Neuronal stem cell (in vitro differentiated cells): ENCODE measurements at regions not wholly inside any gene's neighbourhood (a gene's known extent, or its start where the extent isn't known, plus 50 kb on each side); places are given as distances from the start of the nearest gene placed in this dataset.
"Not testable (repeated sequence)": the region's sequence is repeated elsewhere in the genome, so short reads cannot be mapped to it uniquely, and the experiment has no call there.

Experiments used
- DNase-seq: peaks from one replicate; pipeline ENCODE4 v3.0.0-alpha.2; 2013; ENCODE audit warnings: low spot score
- H2AFZ ChIP-seq: one replicate; pipeline ENCODE4 v1.6.1; 2013; ENCODE audit warnings: mild to moderate bottlenecking, low read length, inconsistent platforms
- H2AK5ac ChIP-seq: 2 replicates; pipeline ENCODE4 v1.6.1; 2013; ENCODE audit warnings: low read depth, mild to moderate bottlenecking, inconsistent platforms, low read length, moderate library complexity, mixed read lengths
- H2BK120ac ChIP-seq: 2 replicates; pipeline ENCODE4 v1.6.1; 2013; ENCODE audit warnings: low read depth, mild to moderate bottlenecking, inconsistent platforms, low read length, moderate library complexity, mixed read lengths
- H2BK12ac ChIP-seq: one replicate; pipeline ENCODE4 v1.6.1; 2013; ENCODE audit warnings: low read length, inconsistent platforms
- H2BK15ac ChIP-seq: 2 replicates; pipeline ENCODE4 v1.6.1; 2013; ENCODE audit warnings: mild to moderate bottlenecking, low read length, inconsistent platforms, mixed read lengths
- H2BK5ac ChIP-seq: one replicate; pipeline ENCODE4 v1.6.1; 2013; ENCODE audit warnings: inconsistent platforms, mild to moderate bottlenecking, low read length, moderate library complexity
- H3K14ac ChIP-seq: one replicate; pipeline ENCODE4 v1.6.1; 2013; ENCODE audit warnings: low read length, inconsistent platforms
- H3K18ac ChIP-seq: 2 replicates; pipeline ENCODE4 v1.6.1; 2013; ENCODE audit warnings: low read length, inconsistent platforms
- H3K23ac ChIP-seq: 2 replicates; pipeline ENCODE4 v1.6.1; 2013; ENCODE audit warnings: low read depth, mild to moderate bottlenecking, mixed read lengths, low read length, inconsistent platforms; ENCODE audit not compliant: poor library complexity
- H3K27ac ChIP-seq: replicated peaks from 3 replicates; pipeline ENCODE4 v1.5.1; 2013; ENCODE audit warnings: low read length, inconsistent platforms
- H3K27me3 ChIP-seq, 3 experiments: 2 replicates each; pipeline ENCODE4 v1.6.1; 2013; ENCODE audit warnings: low read length in 3 of 3, mild to moderate bottlenecking in 2 of 3, inconsistent platforms in 1 of 3, low read depth in 1 of 3, mixed read lengths in 1 of 3, moderate library complexity in 1 of 3; ENCODE audit not compliant: control insufficient read depth in 3 of 3, insufficient read depth in 3 of 3
- H3K36me3 ChIP-seq, 2 donors: replicated peaks in 1 of 2; 2 replicates each; pipeline ENCODE4 v1.6.1; 2013; ENCODE audit warnings: low read length in 2 of 2; ENCODE audit not compliant: control insufficient read depth in 2 of 2, insufficient read depth in 2 of 2
- H3K4ac ChIP-seq: 2 replicates; pipeline ENCODE4 v1.6.1; 2013; ENCODE audit warnings: inconsistent platforms, mild to moderate bottlenecking, low read length, moderate library complexity
- H3K4me1 ChIP-seq, 2 donors: 1 replicate in 1 of 2; 2 replicates in 1 of 2; pipeline ENCODE4 v1.6.1; 2013; ENCODE audit warnings: low read length in 2 of 2, low read depth in 1 of 2; ENCODE audit not compliant: control insufficient read depth in 2 of 2, insufficient read depth in 1 of 2
- H3K4me2 ChIP-seq: one replicate; pipeline ENCODE4 v1.6.1; 2013; ENCODE audit warnings: mild to moderate bottlenecking, low read length, inconsistent platforms; ENCODE audit not compliant: insufficient read depth, poor library complexity, severe bottlenecking
- H3K4me3 ChIP-seq, 2 donors: 2 replicates each; pipeline ENCODE4 v1.5.1; 2013; ENCODE audit warnings: low read length in 2 of 2, mild to moderate bottlenecking in 2 of 2, inconsistent platforms in 1 of 2, moderate library complexity in 1 of 2
- H3K79me1 ChIP-seq: one replicate; pipeline ENCODE4 v1.6.1; 2013; ENCODE audit warnings: low read depth, mild to moderate bottlenecking, inconsistent platforms, low read length, moderate library complexity
- H3K9ac ChIP-seq: one replicate; pipeline ENCODE4 v1.6.1; 2013; ENCODE audit warnings: mild to moderate bottlenecking, low read depth, low read length, inconsistent platforms; ENCODE audit not compliant: poor library complexity
- H3K9me3 ChIP-seq, 2 donors: replicated peaks in 1 of 2; 2 replicates each; pipeline versions ENCODE3 to v1.6.1; 2013; ENCODE audit warnings: low read length in 2 of 2, mild to moderate bottlenecking in 2 of 2, inconsistent platforms in 1 of 2, low read depth in 1 of 2, mixed read lengths in 1 of 2, moderate library complexity in 1 of 2; ENCODE audit not compliant: control insufficient read depth in 2 of 2, insufficient read depth in 1 of 2
- H4K8ac ChIP-seq: one replicate; pipeline ENCODE4 v1.6.1; 2013; ENCODE audit warnings: low read depth, mild to moderate bottlenecking, inconsistent platforms, low read length, moderate library complexity
- H4K91ac ChIP-seq: one replicate; pipeline ENCODE4 v1.6.1; 2013; ENCODE audit warnings: low read length, low read depth, mild to moderate bottlenecking, inconsistent platforms; ENCODE audit not compliant: poor library complexity
- WGBS, 2 donors: extraction: QIAGEN DNeasy Blood & Tissue Kit; methylation state at CpG; one replicate each; pipeline ENCODE4 v1.1.7; 2013; ENCODE audit warnings: missing lambda C conversion rate in 2 of 2, mixed read lengths in 1 of 2; ENCODE audit not compliant: insufficient read length in 2 of 2, insufficient replicate concordance in 1 of 2; ENCODE audit errors: extremely low coverage in 2 of 2; 5-methylcytosine and 5-hydroxymethylcytosine counted together

- no peak overlapping the region for H4K91ac ChIP-seq
- H3K18ac ChIP-seq = no peak overlapping the region
- no peaks in the 10 kb centered on the region for H3K36me3 ChIP-seq
- H3K4ac ChIP-seq = no peak overlapping the region
- no peak overlapping the region for H3K9ac ChIP-seq
- no peak overlapping the region for H2BK5ac ChIP-seq
- H3K4me1 ChIP-seq = peaks cover 0 to 2% of the 10 kb centered on the region in 2 donors
- H3K4me2 ChIP-seq = no peak overlapping the region
- peaks cover 0 to 13% of the 10 kb centered on the region in 2 donors for H3K9me3 ChIP-seq
- no peak overlapping the region for H2BK120ac ChIP-seq
- no peak overlapping the region for H3K4me3 ChIP-seq
- peak overlapping the region; percentile 88 for H2AFZ ChIP-seq
- no peak overlapping the region for H3K23ac ChIP-seq
- H3K14ac ChIP-seq = no peak overlapping the region
- H2BK15ac ChIP-seq = no peak overlapping the region
- no peak overlapping the region for H3K27ac ChIP-seq
- no peaks in the 10 kb centered on the region for H3K79me1 ChIP-seq
- H4K8ac ChIP-seq = no peak overlapping the region
- H2BK12ac ChIP-seq = no peak overlapping the region
- no CpG with 5 or more reads among the region's 5 CpGs for WGBS, 2 donors
- H3K27me3 ChIP-seq = no peaks in the 10 kb centered on the region
- DNase-seq = no peak
- no peak overlapping the region for H2AK5ac ChIP-seq
These were observed 671.4 kb downstream of the RFPL4B start for GRCh38 chr6:113018351-113019151.

GRCh38 chr6:113019176-113019575 is 672.0 kb downstream of the RFPL4B start:
- Histone ChIP-seq H3K36me3 (no peaks in the 10 kb centered on the region), H2BK15ac (no peak overlapping the region), H3K79me1 (no peaks in the 10 kb centered on the region), H3K18ac (no peak overlapping the region), H3K14ac (no peak overlapping the region), H3K4me3 (no peak overlapping the region), H2BK12ac (no peak overlapping the region), H3K9me3 (peaks cover 0 to 13% of the 10 kb centered on the region in 2 donors), H3K4ac (no peak overlapping the region), H2AFZ (peak overlapping the region; percentile 88), H3K27ac (no peak overlapping the region), H3K9ac (no peak overlapping the region), H4K91ac (no peak overlapping the region), H2AK5ac (no peak overlapping the region), H2BK120ac (no peak overlapping the region), H3K23ac (no peak overlapping the region), H2BK5ac (no peak overlapping the region), H3K27me3 (no peaks in the 10 kb centered on the region), H3K4me1 (peaks cover 0 to 2% of the 10 kb centered on the region in 2 donors), H3K4me2 (no peak overlapping the region), H4K8ac (no peak overlapping the region)
- no CpG with 5 or more reads among the region's 3 CpGs for WGBS, 2 donors
- DNase-seq = no peak

- H2AFZ ChIP-seq = no peak overlapping the region
- H3K36me3 ChIP-seq = no peaks in the 10 kb centered on the region
- H3K79me1 ChIP-seq = no peaks in the 10 kb centered on the region
- H2BK12ac ChIP-seq = no peak overlapping the region
- H2AK5ac ChIP-seq = no peak overlapping the region
- no peaks in the 10 kb centered on the region for H3K27me3 ChIP-seq
- H3K9me3 ChIP-seq = peaks cover 0 to 8% of the 10 kb centered on the region in 2 donors
- H3K23ac ChIP-seq = no peak overlapping the region
- H3K4me3 ChIP-seq = no peak overlapping the region
- no peak overlapping the region for H2BK15ac ChIP-seq
- no peak overlapping the region for H4K91ac ChIP-seq
- H4K8ac ChIP-seq = no peak overlapping the region
- peaks cover 0 to 5% of the 10 kb centered on the region in 2 donors for H3K4me1 ChIP-seq
- no CpG with 5 or more reads among the region's 1 CpG for WGBS, 2 donors
- H3K18ac ChIP-seq = no peak overlapping the region
- no peak for DNase-seq
- no peak overlapping the region for H3K4ac ChIP-seq
- H3K27ac ChIP-seq = no peak overlapping the region
- H3K14ac ChIP-seq = no peak overlapping the region
- H2BK5ac ChIP-seq = no peak overlapping the region
- no peak overlapping the region for H3K9ac ChIP-seq
- H2BK120ac ChIP-seq = no peak overlapping the region
- H3K4me2 ChIP-seq = no peak overlapping the region
These were observed 680.6 kb downstream of the RFPL4B start for GRCh38 chr6:113027780-113028179.

- H2BK15ac ChIP-seq, H3K79me1 ChIP-seq, DNase-seq: not testable (repeated sequence)
These were observed 682.0 kb downstream of the RFPL4B start for GRCh38 chr6:113029161-113029560.

More at GRCh38 chr6:113029161-113029560, 682.0 kb downstream of the RFPL4B start:
- H3K27ac ChIP-seq, H2BK12ac ChIP-seq, H3K27me3 ChIP-seq, H2AK5ac ChIP-seq, H3K4me1 ChIP-seq, H3K9me3 ChIP-seq, H3K18ac ChIP-seq, H4K91ac ChIP-seq, H3K4me2 ChIP-seq, H3K14ac ChIP-seq, H3K36me3 ChIP-seq, H3K23ac ChIP-seq, H3K4me3 ChIP-seq, H3K9ac ChIP-seq, H2AFZ ChIP-seq, H2BK120ac ChIP-seq, H3K4ac ChIP-seq, H4K8ac ChIP-seq, H2BK5ac ChIP-seq: not testable (repeated sequence)
- WGBS, 2 donors = no CpG with 5 or more reads among the region's 2 CpGs
